Astrocyte (in vitro differentiated cells and primary cell): ENCODE measurements at regions not wholly inside any gene's neighbourhood (a gene's known extent, or its start where the extent isn't known, plus 50 kb on each side); places are given as distances from the start of the nearest gene placed in this dataset.

Source experiments
- DNase-seq: peaks from one replicate; pipeline ENCODE4 v3.0.0-alpha.2; 2010; ENCODE audit warnings: low read depth
- FAIRE-seq: peaks from 2 replicates; lab custom pipeline; 2011; peaks lifted over from hg19 to GRCh38; lab: Jason Lieb, UNC
- H2AFZ ChIP-seq: 2 replicates; pipeline ENCODE4 v1.6.0; 2012; ENCODE audit warnings: low read depth, low read length, inconsistent platforms
- H3K27ac ChIP-seq: 2 replicates; pipeline ENCODE4 v1.5.1; 2011; ENCODE audit warnings: low read depth, low read length, inconsistent platforms
- H3K27me3 ChIP-seq: 2 replicates; pipeline ENCODE4 v1.6.0; 2011; ENCODE audit warnings: low read length, inconsistent platforms; ENCODE audit not compliant: insufficient read depth
- H3K36me3 ChIP-seq: 2 replicates; pipeline ENCODE4 v1.5.1; 2011; ENCODE audit warnings: low read length, inconsistent platforms; ENCODE audit not compliant: insufficient read depth
- H3K4me1 ChIP-seq: 2 replicates; pipeline ENCODE4 v1.5.1; 2011; ENCODE audit warnings: low read length, inconsistent platforms; ENCODE audit not compliant: insufficient read depth
- H3K4me2 ChIP-seq: 2 replicates; pipeline ENCODE4 v1.6.0; 2012; ENCODE audit warnings: low read length, inconsistent platforms
- H3K4me3 ChIP-seq: 2 replicates; pipeline ENCODE4 v1.5.1; 2011; ENCODE audit warnings: low read depth, mild to moderate bottlenecking, low read length, inconsistent platforms; ENCODE audit not compliant: insufficient read depth
- H3K79me2 ChIP-seq: 2 replicates; pipeline ENCODE4 v1.6.0; 2012; ENCODE audit warnings: mild to moderate bottlenecking, low read length, inconsistent platforms; ENCODE audit not compliant: insufficient read depth
- H3K9ac ChIP-seq: 2 replicates; pipeline ENCODE4 v1.6.0; 2012; ENCODE audit warnings: mild to moderate bottlenecking, low read length, inconsistent platforms
- H3K9me3 ChIP-seq: 2 replicates; pipeline ENCODE4 v1.5.1; 2012; ENCODE audit warnings: low read depth, mild to moderate bottlenecking, low read length, inconsistent platforms; ENCODE audit not compliant: insufficient read depth
- H4K20me1 ChIP-seq: 2 replicates; pipeline ENCODE4 v1.6.0; 2012; ENCODE audit warnings: low read length, inconsistent platforms; ENCODE audit not compliant: insufficient read depth
- H3K27ac Mint-ChIP-seq: one replicate; pipeline ENCODE4 v1.8.0; 2021; ENCODE audit warnings: mild to moderate bottlenecking, mixed read lengths; ENCODE audit not compliant: unreplicated experiment
- H3K27me3 Mint-ChIP-seq: one replicate; pipeline ENCODE4 v1.8.0; 2021; ENCODE audit warnings: low read depth, mixed read lengths; ENCODE audit not compliant: unreplicated experiment
- H3K36me3 Mint-ChIP-seq: one replicate; pipeline ENCODE4 v1.8.0; 2021; ENCODE audit warnings: low read depth, mixed read lengths; ENCODE audit not compliant: unreplicated experiment
- H3K4me1 Mint-ChIP-seq: one replicate; pipeline ENCODE4 v1.8.0; 2021; ENCODE audit warnings: low read depth, mixed read lengths; ENCODE audit not compliant: unreplicated experiment
- H3K4me3 Mint-ChIP-seq: one replicate; pipeline ENCODE4 v1.8.0; 2021; ENCODE audit warnings: mild to moderate bottlenecking, moderate library complexity, mixed read lengths; ENCODE audit not compliant: unreplicated experiment
- H3K9me3 Mint-ChIP-seq: one replicate; pipeline ENCODE4 v1.8.0; 2021; ENCODE audit warnings: mild to moderate bottlenecking, mixed read lengths; ENCODE audit not compliant: unreplicated experiment
- CTCF ChIP-seq: IDR thresholded peaks from 2 replicates; pipeline ENCODE4 v1.5.1; 2011; ENCODE audit warnings: low read depth, mild to moderate bottlenecking, inconsistent platforms, low read length, moderate library complexity; ENCODE audit not compliant: insufficient read depth
- EZH2 ChIP-seq: IDR thresholded peaks from 2 replicates; pipeline ENCODE4 v1.6.1; 2012; ENCODE audit warnings: mild to moderate bottlenecking, low read length, inconsistent platforms; ENCODE audit not compliant: insufficient read depth

- no peak for TF ChIP-seq EZH2
- TF ChIP-seq CTCF: no peak
- H3K79me2 ChIP-seq: no peaks in the 10 kb centered on the region
- H3K4me1 ChIP-seq: no peaks in the 10 kb centered on the region
- peak; percentile 20 for DNase-seq
- H3K27me3 ChIP-seq: peaks cover 7% of the 10 kb centered on the region
- no peaks in the 10 kb centered on the region for H4K20me1 ChIP-seq
- Mint-ChIP-seq H3K9me3 (peaks cover 2% of the 10 kb centered on the region), H3K27me3 (peaks cover 19% of the 10 kb centered on the region), H3K27ac (no peak overlapping the region), H3K4me3 (no peak overlapping the region), H3K4me1 (peaks cover 2% of the 10 kb centered on the region), H3K36me3 (no peaks in the 10 kb centered on the region)
- no peak overlapping the region for H2AFZ ChIP-seq
- no peak overlapping the region for H3K27ac ChIP-seq
- H3K4me2 ChIP-seq: no peak overlapping the region
- no peak overlapping the region for H3K4me3 ChIP-seq
- FAIRE-seq: no peak
- H3K9ac ChIP-seq: no peak overlapping the region
- H3K9me3 ChIP-seq: no peaks in the 10 kb centered on the region
- H3K36me3 ChIP-seq: no peaks in the 10 kb centered on the region
These were observed 70.3 kb upstream of the UPP2 start for GRCh38 chr2:158031371-158031770.

GRCh38 chr2:158025255-158025996, 76.2 kb upstream of the UPP2 start:
- DNase-seq: peak; percentile 59
- no peak for FAIRE-seq
- H3K27ac Mint-ChIP-seq: no peak overlapping the region

More at GRCh38 chr2:158025255-158025996, 76.2 kb upstream of the UPP2 start:
- peak overlapping the region; percentile 17 for H3K27ac ChIP-seq
- H3K4me3 ChIP-seq: no peak overlapping the region
- H3K27me3 ChIP-seq: no peaks in the 10 kb centered on the region
- peaks cover 2% of the 10 kb centered on the region for H3K4me1 Mint-ChIP-seq
- H3K9me3 Mint-ChIP-seq: peaks cover 2% of the 10 kb centered on the region
- no peaks in the 10 kb centered on the region for H3K27me3 Mint-ChIP-seq
- H3K36me3 Mint-ChIP-seq: no peaks in the 10 kb centered on the region
- TF ChIP-seq CTCF (no peak), EZH2 (no peak)
- no peaks in the 10 kb centered on the region for H3K36me3 ChIP-seq
- no peaks in the 10 kb centered on the region for H3K9me3 ChIP-seq
- no peaks in the 10 kb centered on the region for H4K20me1 ChIP-seq
- no peak overlapping the region for H3K4me3 Mint-ChIP-seq
- peak overlapping the region; percentile 28 for H3K9ac ChIP-seq
- peak overlapping the region; percentile 0 for H3K4me2 ChIP-seq
- no peak overlapping the region for H2AFZ ChIP-seq
- no peaks in the 10 kb centered on the region for H3K79me2 ChIP-seq
- H3K4me1 ChIP-seq: peaks cover 8% of the 10 kb centered on the region
